ENCODE measurements at regions not wholly inside any gene's neighbourhood (a gene's known extent, or its start where the extent isn't known, plus 50 kb on each side); places are given as distances from the start of the nearest gene placed in this dataset.

GRCh38 chr22:27381552-27381951 lies 420.0 kb downstream of the MN1 start:
- Histone ChIP-seq H3K4me3 (ENCODE audit: low read depth, low read length, poor library complexity, severe bottlenecking) (no peak overlapping the region), H3K4me1 (ENCODE audit: insufficient read depth, low read length, severe bottlenecking) (no peaks in the 10 kb centered on the region), H3K79me2 (ENCODE audit: insufficient read depth, low read length) (no peaks in the 10 kb centered on the region), H4K20me1 (ENCODE audit: insufficient read depth, low read length) (no peaks in the 10 kb centered on the region), H3K4me2 (ENCODE audit: low read length) (no peak overlapping the region), H2AFZ (ENCODE audit: low read length) (no peak overlapping the region), H3F3A (ENCODE audit: insufficient read depth, low read length) (no peaks in the 10 kb centered on the region), H3K9me2 (ENCODE audit: low read depth, low read length) (no peaks in the 10 kb centered on the region), H3K36me3 (ENCODE audit: insufficient read depth, low read length) (no peaks in the 10 kb centered on the region), H3K9ac (ENCODE audit: low read length) (no peak overlapping the region), H3K27me3 (ENCODE audit: insufficient read depth, low read length) (no peaks in the 10 kb centered on the region), H3K27ac (ENCODE audit: low read depth, low read length, poor library complexity, severe bottlenecking) (no peak overlapping the region), H3K9me3 (ENCODE audit: low read length) (no peaks in the 10 kb centered on the region)
- TF ChIP-seq CTCF (IDR thresholded peaks at IDR 0.05; ENCODE audit: low read length) (no peak), EZH2 (IDR thresholded peaks at IDR 0.05; ENCODE audit: borderline replicate concordance, low read length) (no peak)

- Histone ChIP-seq H3K9me2 (ENCODE audit: low read depth, low read length) (no peaks in the 10 kb centered on the region), H3K9ac (ENCODE audit: low read length) (no peak overlapping the region), H3K36me3 (ENCODE audit: insufficient read depth, low read length) (no peaks in the 10 kb centered on the region), H2AFZ (ENCODE audit: low read length) (no peak overlapping the region), H4K20me1 (ENCODE audit: insufficient read depth, low read length) (no peaks in the 10 kb centered on the region), H3K4me2 (ENCODE audit: low read length) (no peak overlapping the region), H3K27me3 (ENCODE audit: insufficient read depth, low read length) (no peaks in the 10 kb centered on the region), H3K4me3 (ENCODE audit: low read depth, low read length, poor library complexity, severe bottlenecking) (no peak overlapping the region), H3K9me3 (ENCODE audit: low read length) (no peaks in the 10 kb centered on the region), H3K27ac (ENCODE audit: low read depth, low read length, poor library complexity, severe bottlenecking) (no peak overlapping the region), H3K79me2 (ENCODE audit: insufficient read depth, low read length) (no peaks in the 10 kb centered on the region), H3F3A (ENCODE audit: insufficient read depth, low read length) (no peaks in the 10 kb centered on the region), H3K4me1 (ENCODE audit: insufficient read depth, low read length, severe bottlenecking) (no peaks in the 10 kb centered on the region)
- TF ChIP-seq CTCF (IDR thresholded peaks at IDR 0.05; ENCODE audit: low read length), result no peak
- TF ChIP-seq EZH2 (IDR thresholded peaks at IDR 0.05; ENCODE audit: borderline replicate concordance, low read length), result no peak
Observed at GRCh38 chr22:27381960-27382742, 419.4 kb downstream of the MN1 start.

GRCh38 chr22:27382947-27383346 lies 418.6 kb downstream of the MN1 start:
- TF ChIP-seq EZH2 (IDR thresholded peaks at IDR 0.05; ENCODE audit: borderline replicate concordance, low read length) (no peak), CTCF (IDR thresholded peaks at IDR 0.05; ENCODE audit: low read length) (no peak)
- H3K9me3 ChIP-seq (ENCODE audit: low read length), result no peaks in the 10 kb centered on the region
- no peak overlapping the region for H3K27ac ChIP-seq (ENCODE audit: low read depth, low read length, poor library complexity, severe bottlenecking)
- no peak overlapping the region for H2AFZ ChIP-seq (ENCODE audit: low read length)
- no peaks in the 10 kb centered on the region for H3K79me2 ChIP-seq (ENCODE audit: insufficient read depth, low read length)
- H4K20me1 ChIP-seq (ENCODE audit: insufficient read depth, low read length), result no peaks in the 10 kb centered on the region
- H3K4me2 ChIP-seq (ENCODE audit: low read length), result no peak overlapping the region
- H3K9ac ChIP-seq (ENCODE audit: low read length), result no peak overlapping the region
- H3K27me3 ChIP-seq (ENCODE audit: insufficient read depth, low read length), result no peaks in the 10 kb centered on the region
- H3K9me2 ChIP-seq (ENCODE audit: low read depth, low read length), result no peaks in the 10 kb centered on the region
- H3F3A ChIP-seq (ENCODE audit: insufficient read depth, low read length), result no peaks in the 10 kb centered on the region
- no peaks in the 10 kb centered on the region for H3K4me1 ChIP-seq (ENCODE audit: insufficient read depth, low read length, severe bottlenecking)
- no peaks in the 10 kb centered on the region for H3K36me3 ChIP-seq (ENCODE audit: insufficient read depth, low read length)
- no peak overlapping the region for H3K4me3 ChIP-seq (ENCODE audit: low read depth, low read length, poor library complexity, severe bottlenecking)

Data from OCI-LY1 (cell line).